H1 (cell line): ENCODE measurements at regions not wholly inside any gene's neighbourhood (a gene's known extent, or its start where the extent isn't known, plus 50 kb on each side); places are given as distances from the start of the nearest gene placed in this dataset.

Experiments used
- CTCF ChIP-seq, 3 experiments: IDR thresholded peaks; 1 replicate in 2 of 3; 2 replicates in 1 of 3; pipeline versions ENCODE4 v1.5.1 to v1.6.1; 2011; ENCODE audit warnings: low read length in 3 of 3, mild to moderate bottlenecking in 3 of 3, inconsistent platforms in 2 of 3, low read depth in 1 of 3, moderate library complexity in 1 of 3; ENCODE audit not compliant: insufficient read depth in 1 of 3; ENCODE audit errors: control extremely low read depth in 1 of 3
- GABPA ChIP-seq: IDR thresholded peaks from 2 replicates; pipeline ENCODE4 v1.6.1; 2011; ENCODE audit warnings: mild to moderate bottlenecking, low read length, moderate library complexity, borderline replicate concordance; ENCODE audit not compliant: insufficient read depth
- POLR2A ChIP-seq, 2 experiments: IDR thresholded peaks; 1 replicate in 1 of 2; 2 replicates in 1 of 2; pipeline ENCODE4 v1.6.1; 2011; ENCODE audit warnings: low read depth in 2 of 2, low read length in 2 of 2, mild to moderate bottlenecking in 2 of 2; ENCODE audit errors: control extremely low read depth in 1 of 2
- RFX5 ChIP-seq: IDR thresholded peaks from 2 replicates; pipeline ENCODE4 v1.6.1; 2011; ENCODE audit warnings: low read depth, low read length, improper control_type of control experiment, borderline replicate concordance
- SIN3A ChIP-seq, 2 experiments: IDR thresholded peaks in 1 of 2; conservative IDR thresholded peaks in 1 of 2; 2 replicates each; pipeline ENCODE4 v1.6.1; 2011 to 2012; ENCODE audit warnings: low read length in 2 of 2, improper control_type of control experiment in 1 of 2, low read depth in 1 of 2, mild to moderate bottlenecking in 1 of 2
- TCF12 ChIP-seq: IDR thresholded peaks from 2 replicates; pipeline ENCODE4 v1.6.1; 2011; ENCODE audit warnings: low read depth, mild to moderate bottlenecking, low read length
- TF ChIP-seq, protein P1 (sequence below): IDR thresholded peaks from 2 replicates; pipeline ENCODE4 v1.6.1; 2011; ENCODE audit warnings: low read depth, mild to moderate bottlenecking, low read length; ENCODE audit not compliant: insufficient read depth
- TF ChIP-seq, protein P2 (sequence below): IDR thresholded peaks from 2 replicates; pipeline ENCODE4 v1.6.1; 2012; ENCODE audit warnings: inconsistent platforms

GRCh38 chr21:20004367-20004766 lies 993.8 kb upstream of the NCAM2 start:
- no peak for TF ChIP-seq CTCF (IDR thresholded peaks at IDR 0.05; ENCODE audit: control extremely low read depth in 1 of 3, insufficient read depth in 1 of 3, low read depth in 1 of 3, low read length in 3 of 3)
- TF ChIP-seq TCF12, result no peak
- TF ChIP-seq RFX5, result no peak
- TF ChIP-seq, protein P1, sequence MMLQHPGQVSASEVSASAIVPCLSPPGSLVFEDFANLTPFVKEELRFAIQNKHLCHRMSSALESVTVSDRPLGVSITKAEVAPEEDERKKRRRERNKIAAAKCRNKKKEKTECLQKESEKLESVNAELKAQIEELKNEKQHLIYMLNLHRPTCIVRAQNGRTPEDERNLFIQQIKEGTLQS, result no peak
- TF ChIP-seq, protein P2, sequence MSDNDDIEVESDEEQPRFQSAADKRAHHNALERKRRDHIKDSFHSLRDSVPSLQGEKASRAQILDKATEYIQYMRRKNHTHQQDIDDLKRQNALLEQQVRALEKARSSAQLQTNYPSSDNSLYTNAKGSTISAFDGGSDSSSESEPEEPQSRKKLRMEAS, result no peak
- TF ChIP-seq SIN3A (conservative IDR thresholded peaks at IDR 0.05 in 1 of 2, IDR thresholded peaks at IDR 0.05 in 1 of 2; ENCODE audit: low read depth in 1 of 2, low read length in 2 of 2), result no peak
- no peak for TF ChIP-seq GABPA
- no peak for TF ChIP-seq POLR2A (IDR thresholded peaks at IDR 0.05; ENCODE audit: control extremely low read depth in 1 of 2, low read depth in 2 of 2, low read length in 2 of 2)
